ENCODE measurements at regions not wholly inside any gene's neighbourhood (a gene's known extent, or its start where the extent isn't known, plus 50 kb on each side); places are given as distances from the start of the nearest gene placed in this dataset.

DNA sequence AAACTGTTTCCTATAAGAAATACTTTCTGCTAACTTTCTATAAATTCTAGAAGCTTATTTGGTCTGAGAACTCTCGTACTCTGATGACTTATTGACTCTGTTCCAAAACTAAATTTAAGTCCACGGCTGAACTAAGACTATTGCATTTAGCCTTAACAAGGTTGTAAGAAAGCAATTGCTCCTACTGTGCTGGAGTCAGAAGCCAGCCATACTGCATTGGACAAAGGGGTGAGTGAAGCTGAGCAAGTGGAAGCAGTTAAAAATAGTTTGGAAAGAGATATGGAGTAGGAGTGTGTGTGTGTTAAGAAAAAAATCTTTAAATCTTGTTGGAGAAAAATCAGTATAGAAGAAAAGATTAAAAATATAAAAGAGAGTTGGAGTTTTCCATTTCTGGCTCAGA is 1360.1 kb upstream of the CELF2 start:
- no peak overlapping the region for H3K4me3 ChIP-seq (ENCODE audit: low read length in 3 of 3)
- FAIRE-seq = no peak
- intact Hi-C loops (cut with DNase I) = no loop called here

DNA sequence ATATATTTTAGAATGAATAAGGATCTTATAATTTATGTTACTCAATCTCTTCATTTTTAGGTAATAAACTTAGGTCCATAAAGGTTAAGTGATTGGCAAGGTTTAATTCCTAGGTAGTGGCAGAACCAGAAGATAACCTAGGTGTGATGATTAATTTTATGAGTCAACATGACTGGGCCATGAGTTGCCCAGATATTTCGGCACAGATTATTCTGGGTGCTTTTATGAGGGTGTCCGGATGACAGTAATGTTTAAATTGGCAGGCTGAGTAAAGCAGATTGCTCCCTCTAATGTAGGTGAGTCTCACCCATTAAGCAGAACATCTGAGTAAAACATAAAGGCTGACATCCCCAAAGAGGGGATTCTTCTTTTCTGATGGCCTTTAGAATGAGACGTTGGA is 1349.3 kb upstream of the CELF2 start:
- no peaks in the 10 kb centered on the region for H3K36me3 ChIP-seq (ENCODE audit: control insufficient read depth in 2 of 3, insufficient read depth in 3 of 3, low read length in 3 of 3)
- H3K27ac ChIP-seq (ENCODE audit: low read depth in 2 of 2, low read length in 2 of 2) = no peak overlapping the region
- DNase-seq (no peak), FAIRE-seq (no peak)
- no peaks in the 10 kb centered on the region for H3K27me3 ChIP-seq (ENCODE audit: control insufficient read depth, insufficient read depth, low read length)
- H3K4me3 ChIP-seq (ENCODE audit: low read length in 3 of 3) = no peak overlapping the region
- peaks cover 0 to 3% (median 0%) of the 10 kb centered on the region in 3 donors for H3K9me3 ChIP-seq (ENCODE audit: control insufficient read depth in 2 of 3, insufficient read depth in 1 of 3, low read length in 3 of 3)
- no peaks in the 10 kb centered on the region for H3K4me1 ChIP-seq (ENCODE audit: control insufficient read depth in 2 of 3, insufficient read depth in 2 of 3, low read depth in 1 of 3, low read length in 3 of 3)
- no peak overlapping the region for H3K9ac ChIP-seq (ENCODE audit: low read length in 3 of 3)
- intact Hi-C loops (cut with DNase I) = no loop called here
- TF ChIP-seq, protein P1, sequence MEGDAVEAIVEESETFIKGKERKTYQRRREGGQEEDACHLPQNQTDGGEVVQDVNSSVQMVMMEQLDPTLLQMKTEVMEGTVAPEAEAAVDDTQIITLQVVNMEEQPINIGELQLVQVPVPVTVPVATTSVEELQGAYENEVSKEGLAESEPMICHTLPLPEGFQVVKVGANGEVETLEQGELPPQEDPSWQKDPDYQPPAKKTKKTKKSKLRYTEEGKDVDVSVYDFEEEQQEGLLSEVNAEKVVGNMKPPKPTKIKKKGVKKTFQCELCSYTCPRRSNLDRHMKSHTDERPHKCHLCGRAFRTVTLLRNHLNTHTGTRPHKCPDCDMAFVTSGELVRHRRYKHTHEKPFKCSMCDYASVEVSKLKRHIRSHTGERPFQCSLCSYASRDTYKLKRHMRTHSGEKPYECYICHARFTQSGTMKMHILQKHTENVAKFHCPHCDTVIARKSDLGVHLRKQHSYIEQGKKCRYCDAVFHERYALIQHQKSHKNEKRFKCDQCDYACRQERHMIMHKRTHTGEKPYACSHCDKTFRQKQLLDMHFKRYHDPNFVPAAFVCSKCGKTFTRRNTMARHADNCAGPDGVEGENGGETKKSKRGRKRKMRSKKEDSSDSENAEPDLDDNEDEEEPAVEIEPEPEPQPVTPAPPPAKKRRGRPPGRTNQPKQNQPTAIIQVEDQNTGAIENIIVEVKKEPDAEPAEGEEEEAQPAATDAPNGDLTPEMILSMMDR (IDR thresholded peaks at IDR 0.05; ENCODE audit: borderline replicate concordance, extremely low read depth, insufficient read depth) = no peak

More for the DNA sequence above, 1360.1 kb upstream of the CELF2 start:
- no peak overlapping the region for H3K9ac ChIP-seq (ENCODE audit: low read length in 3 of 3)
- H3K27me3 ChIP-seq (ENCODE audit: control insufficient read depth, insufficient read depth, low read length) = no peaks in the 10 kb centered on the region
- no peaks in the 10 kb centered on the region for H3K4me1 ChIP-seq (ENCODE audit: control insufficient read depth in 2 of 3, insufficient read depth in 2 of 3, low read depth in 1 of 3, low read length in 3 of 3)
- H3K27ac ChIP-seq (ENCODE audit: low read depth in 2 of 2, low read length in 2 of 2) = no peak overlapping the region
- DNase-seq = no peak
- H3K9me3 ChIP-seq (ENCODE audit: control insufficient read depth in 2 of 3, insufficient read depth in 1 of 3, low read length in 3 of 3) = no peaks in the 10 kb centered on the region
- TF ChIP-seq, protein P1 (IDR thresholded peaks at IDR 0.05; ENCODE audit: borderline replicate concordance, extremely low read depth, insufficient read depth) = no peak
- no peaks in the 10 kb centered on the region for H3K36me3 ChIP-seq (ENCODE audit: control insufficient read depth in 2 of 3, insufficient read depth in 3 of 3, low read length in 3 of 3)

DNA sequence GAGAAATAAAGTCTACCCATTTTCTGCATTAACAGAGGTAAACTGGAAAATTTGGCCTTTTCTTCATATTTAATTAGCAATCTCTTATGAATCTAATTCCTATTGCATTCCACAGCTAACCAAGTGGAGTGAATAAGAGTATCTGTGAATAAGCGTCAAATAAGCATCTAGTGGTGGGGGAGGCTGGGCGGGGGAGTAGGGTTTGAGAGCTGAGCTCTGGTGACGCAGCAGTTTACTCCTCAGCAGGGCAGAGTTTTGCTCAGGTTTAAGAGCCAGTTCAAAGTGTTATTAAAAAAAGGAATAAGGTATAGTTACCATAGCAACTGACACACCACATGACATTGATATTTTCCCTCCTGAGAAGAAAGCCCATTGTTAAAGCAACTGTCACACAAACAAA is 1346.8 kb upstream of the CELF2 start:
- intact Hi-C loops (cut with DNase I) = no loop called here
- Histone ChIP-seq H3K9ac (ENCODE audit: low read length in 3 of 3) (no peak overlapping the region), H3K4me3 (ENCODE audit: low read length in 3 of 3) (no peak overlapping the region), H3K4me1 (ENCODE audit: control insufficient read depth in 2 of 3, insufficient read depth in 2 of 3, low read depth in 1 of 3, low read length in 3 of 3) (no peaks in the 10 kb centered on the region), H3K9me3 (ENCODE audit: control insufficient read depth in 2 of 3, insufficient read depth in 1 of 3, low read length in 3 of 3) (no peaks in the 10 kb centered on the region), H3K27me3 (ENCODE audit: control insufficient read depth, insufficient read depth, low read length) (no peaks in the 10 kb centered on the region), H3K27ac (ENCODE audit: low read depth in 2 of 2, low read length in 2 of 2) (no peak overlapping the region), H3K36me3 (ENCODE audit: control insufficient read depth in 2 of 3, insufficient read depth in 3 of 3, low read length in 3 of 3) (no peaks in the 10 kb centered on the region)
- DNase-seq = peak in 4 of 5 donors; percentile 27 to 47 (median 34)
- no peak for FAIRE-seq
- TF ChIP-seq, protein P1 (IDR thresholded peaks at IDR 0.05; ENCODE audit: borderline replicate concordance, extremely low read depth, insufficient read depth) = no peak

DNA sequence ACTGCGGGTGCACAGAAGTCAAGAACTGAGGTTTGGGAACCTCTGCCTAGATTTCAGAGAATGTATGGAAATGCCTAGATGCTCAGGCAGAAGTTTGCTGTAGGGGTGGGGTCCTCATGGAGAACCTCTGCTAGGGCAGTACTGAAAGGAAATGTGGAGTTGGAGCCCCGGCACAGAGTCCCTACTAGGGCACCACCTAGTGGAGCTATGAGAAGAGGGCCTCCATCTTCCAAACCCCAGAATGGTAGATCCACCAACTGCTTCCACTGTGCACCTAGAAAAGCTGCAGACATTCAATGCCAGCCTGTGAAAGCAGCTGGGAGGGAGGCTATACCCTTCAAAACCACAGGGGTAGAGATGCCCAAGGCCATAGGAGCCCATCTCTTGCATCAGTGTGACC is 1336.0 kb upstream of the CELF2 start:
- Histone ChIP-seq H3K4me1 (ENCODE audit: control insufficient read depth in 2 of 3, insufficient read depth in 2 of 3, low read depth in 1 of 3, low read length in 3 of 3) (no peaks in the 10 kb centered on the region), H3K27me3 (ENCODE audit: control insufficient read depth, insufficient read depth, low read length) (no peaks in the 10 kb centered on the region), H3K27ac (ENCODE audit: low read depth in 2 of 2, low read length in 2 of 2) (no peak overlapping the region), H3K4me3 (ENCODE audit: low read length in 3 of 3) (no peak overlapping the region), H3K36me3 (ENCODE audit: control insufficient read depth in 2 of 3, insufficient read depth in 3 of 3, low read length in 3 of 3) (no peaks in the 10 kb centered on the region), H3K9me3 (ENCODE audit: control insufficient read depth in 2 of 3, insufficient read depth in 1 of 3, low read length in 3 of 3) (no peaks in the 10 kb centered on the region), H3K9ac (ENCODE audit: low read length in 3 of 3) (no peak overlapping the region)
- DNase-seq (no peak), FAIRE-seq (no peak)
- intact Hi-C loops (cut with DNase I) = no loop called here
- TF ChIP-seq, protein P1 (IDR thresholded peaks at IDR 0.05; ENCODE audit: borderline replicate concordance, extremely low read depth, insufficient read depth) = no peak

Data from kidney (tissue), 13 donors.